Chondrocyte (in vitro differentiated cells): ENCODE measurements at regions not wholly inside any gene's neighbourhood (a gene's known extent, or its start where the extent isn't known, plus 50 kb on each side); places are given as distances from the start of the nearest gene placed in this dataset.

ENCODE experiments used
- DNase-seq: peaks from one replicate; pipeline ENCODE4 v3.0.0; 2021; ENCODE audit warnings: mixed read lengths, low spot score
- H3K27ac Mint-ChIP-seq: one replicate; pipeline ENCODE4 v1.8.0; 2021; ENCODE audit warnings: mild to moderate bottlenecking, moderate library complexity, mixed read lengths; ENCODE audit not compliant: unreplicated experiment
- H3K27me3 Mint-ChIP-seq: 2 replicates; pipeline ENCODE4 v1.8.0; 2021; ENCODE audit warnings: low read depth, mixed read lengths
- H3K36me3 Mint-ChIP-seq: 2 replicates; pipeline ENCODE4 v1.8.0; 2021; ENCODE audit warnings: low read depth, mixed read lengths
- H3K4me1 Mint-ChIP-seq: 2 replicates; pipeline ENCODE4 v1.8.0; 2021; ENCODE audit warnings: low read depth, mild to moderate bottlenecking, mixed read lengths
- H3K4me3 Mint-ChIP-seq: one replicate; pipeline ENCODE4 v1.8.0; 2021; ENCODE audit warnings: mild to moderate bottlenecking, moderate library complexity, mixed read lengths; ENCODE audit not compliant: unreplicated experiment
- H3K9me3 Mint-ChIP-seq: 2 replicates; pipeline ENCODE4 v1.8.0; 2021; ENCODE audit warnings: low read depth, mixed read lengths
- TF ChIP-seq, protein P1 (sequence below): fragments of 200-600 bp; sonication (generic); IDR thresholded peaks from 2 replicates; pipeline ENCODE4 v1.5.0; 2021; ENCODE audit warnings: antibody characterized with exemption, mild to moderate bottlenecking, moderate library complexity

DNA sequence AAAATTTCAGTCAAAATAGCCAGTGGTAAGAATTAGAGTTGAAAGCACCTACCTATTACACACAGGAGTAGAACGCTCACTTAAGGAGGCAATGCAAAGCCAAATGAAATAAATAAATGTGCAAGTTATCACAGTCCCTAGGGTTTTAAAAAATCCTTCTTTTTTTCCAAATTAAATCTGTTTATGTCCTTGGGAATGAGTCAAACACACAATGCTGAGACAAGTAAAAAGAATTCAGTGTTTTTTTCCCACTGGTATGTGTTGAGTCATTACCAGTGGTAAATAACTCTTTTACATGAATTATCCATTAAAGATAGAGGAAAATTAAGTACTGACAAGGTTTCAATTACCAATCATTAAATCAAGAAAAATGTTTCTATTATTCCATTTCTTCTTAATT lies 438.6 kb downstream of the TNS3 start:
- H3K9me3 Mint-ChIP-seq, result peaks cover 6% of the 10 kb centered on the region
- TF ChIP-seq, protein P1, sequence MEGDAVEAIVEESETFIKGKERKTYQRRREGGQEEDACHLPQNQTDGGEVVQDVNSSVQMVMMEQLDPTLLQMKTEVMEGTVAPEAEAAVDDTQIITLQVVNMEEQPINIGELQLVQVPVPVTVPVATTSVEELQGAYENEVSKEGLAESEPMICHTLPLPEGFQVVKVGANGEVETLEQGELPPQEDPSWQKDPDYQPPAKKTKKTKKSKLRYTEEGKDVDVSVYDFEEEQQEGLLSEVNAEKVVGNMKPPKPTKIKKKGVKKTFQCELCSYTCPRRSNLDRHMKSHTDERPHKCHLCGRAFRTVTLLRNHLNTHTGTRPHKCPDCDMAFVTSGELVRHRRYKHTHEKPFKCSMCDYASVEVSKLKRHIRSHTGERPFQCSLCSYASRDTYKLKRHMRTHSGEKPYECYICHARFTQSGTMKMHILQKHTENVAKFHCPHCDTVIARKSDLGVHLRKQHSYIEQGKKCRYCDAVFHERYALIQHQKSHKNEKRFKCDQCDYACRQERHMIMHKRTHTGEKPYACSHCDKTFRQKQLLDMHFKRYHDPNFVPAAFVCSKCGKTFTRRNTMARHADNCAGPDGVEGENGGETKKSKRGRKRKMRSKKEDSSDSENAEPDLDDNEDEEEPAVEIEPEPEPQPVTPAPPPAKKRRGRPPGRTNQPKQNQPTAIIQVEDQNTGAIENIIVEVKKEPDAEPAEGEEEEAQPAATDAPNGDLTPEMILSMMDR, result no peak
- no peak for DNase-seq
- no peaks in the 10 kb centered on the region for H3K36me3 Mint-ChIP-seq
- peaks cover 3% of the 10 kb centered on the region for H3K4me1 Mint-ChIP-seq
- H3K27me3 Mint-ChIP-seq, result no peaks in the 10 kb centered on the region
- H3K27ac Mint-ChIP-seq, result no peak overlapping the region
- H3K4me3 Mint-ChIP-seq, result no peak overlapping the region

DNA sequence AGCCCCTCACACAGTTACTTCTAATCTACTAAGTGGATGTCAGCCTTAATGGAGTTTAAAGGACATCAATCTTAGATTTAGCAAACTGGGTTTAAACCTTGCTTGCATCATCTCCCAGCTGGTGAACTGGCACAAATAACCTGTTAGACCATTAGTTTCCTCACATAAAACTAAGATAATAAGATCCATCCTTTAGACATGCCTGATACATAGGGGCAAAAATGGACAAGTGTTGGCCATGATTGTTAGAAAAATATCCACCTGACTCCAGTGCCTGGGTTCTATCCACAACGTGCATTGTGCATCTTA lies 439.1 kb downstream of the TNS3 start:
- H3K36me3 Mint-ChIP-seq, result no peaks in the 10 kb centered on the region
- no peak overlapping the region for H3K4me3 Mint-ChIP-seq

DNA sequence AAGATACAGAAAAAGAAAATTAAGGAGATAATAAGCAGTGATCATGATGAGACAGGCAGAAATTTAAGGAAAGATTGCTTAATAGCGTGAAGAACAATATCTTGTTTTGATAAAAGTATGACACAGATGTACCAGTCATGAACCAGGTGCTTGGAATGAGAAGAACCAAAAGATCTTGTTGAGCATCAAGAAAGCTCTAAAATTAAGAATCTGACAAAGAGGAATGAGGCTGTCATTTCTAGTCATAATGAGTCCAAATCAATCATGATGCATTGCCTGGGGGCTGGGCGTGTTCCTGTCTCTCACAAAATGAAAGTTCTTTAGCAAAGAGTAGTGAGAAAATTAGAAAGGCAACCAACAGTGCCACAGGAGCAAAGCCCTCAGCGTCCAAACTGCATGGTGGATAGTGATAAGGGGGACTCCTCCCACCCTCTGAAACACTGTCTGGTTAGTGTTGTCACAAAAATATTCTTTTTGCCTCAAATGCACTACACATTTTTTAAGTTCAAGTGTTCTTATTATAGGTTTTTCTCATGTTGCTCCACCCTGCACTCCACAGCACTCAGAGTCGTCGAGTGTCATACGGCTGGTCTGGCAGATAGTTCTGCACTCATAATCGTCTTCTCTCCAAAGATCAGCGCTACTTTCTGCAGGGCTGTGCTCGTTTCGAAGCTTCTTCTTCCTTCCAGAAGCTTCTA lies 439.6 kb downstream of the TNS3 start:
- H3K36me3 Mint-ChIP-seq, result no peaks in the 10 kb centered on the region
- no peak overlapping the region for H3K4me3 Mint-ChIP-seq
- H3K27ac Mint-ChIP-seq, result no peak overlapping the region
- H3K27me3 Mint-ChIP-seq, result no peaks in the 10 kb centered on the region
- peaks cover 2% of the 10 kb centered on the region for H3K4me1 Mint-ChIP-seq
- peaks cover 6% of the 10 kb centered on the region for H3K9me3 Mint-ChIP-seq
- no peak for DNase-seq
- TF ChIP-seq, protein P1, result no peak

More for the DNA sequence above, 439.1 kb downstream of the TNS3 start:
- TF ChIP-seq, protein P1, result no peak
- DNase-seq, result no peak
- Mint-ChIP-seq H3K4me1 (peaks cover 3% of the 10 kb centered on the region), H3K27ac (no peak overlapping the region), H3K9me3 (peaks cover 6% of the 10 kb centered on the region), H3K27me3 (no peaks in the 10 kb centered on the region)

DNA sequence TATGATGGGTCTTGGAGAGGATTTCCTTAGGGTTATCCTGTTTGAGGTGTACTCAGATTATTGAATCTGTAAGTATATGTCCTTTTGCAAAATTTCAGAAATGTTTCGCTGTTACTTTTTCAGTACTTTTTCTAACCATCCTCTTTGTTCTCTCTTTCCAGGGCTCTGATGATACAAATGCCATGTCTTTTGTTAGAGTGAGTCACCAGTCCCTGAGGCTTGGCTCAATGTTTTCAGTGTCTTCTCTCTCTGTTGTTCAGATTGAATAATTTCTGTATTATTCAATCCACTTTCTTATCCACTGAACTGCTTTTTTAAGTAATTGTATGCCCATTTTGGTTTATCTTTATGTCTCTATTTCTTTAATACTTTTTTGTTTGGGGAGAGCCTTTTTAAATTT lies 449.4 kb downstream of the TNS3 start:
- Mint-ChIP-seq H3K9me3 (no peaks in the 10 kb centered on the region), H3K36me3 (peaks cover 1% of the 10 kb centered on the region), H3K4me3 (no peak overlapping the region), H3K27ac (no peak overlapping the region), H3K4me1 (peaks cover 2% of the 10 kb centered on the region), H3K27me3 (no peaks in the 10 kb centered on the region)
- TF ChIP-seq, protein P1, result no peak
- DNase-seq, result no peak

DNA sequence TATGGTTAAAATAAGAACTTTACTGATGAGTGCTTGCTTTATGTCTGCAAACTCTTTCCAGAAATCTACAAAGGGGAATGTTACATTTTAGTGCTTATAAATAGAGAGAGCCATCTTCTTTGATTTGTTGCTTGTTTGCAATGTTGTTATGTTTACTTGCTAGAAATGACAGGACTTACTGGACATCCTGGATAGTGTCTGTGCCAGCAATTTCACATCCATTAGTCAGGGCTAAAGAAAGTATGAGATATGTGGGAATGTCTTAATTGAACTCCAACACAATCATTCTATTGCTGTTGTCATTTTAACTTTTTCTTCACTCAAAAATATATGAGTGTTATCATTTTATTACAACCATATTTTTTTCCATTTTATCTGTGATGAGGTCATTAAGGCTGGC lies 453.2 kb downstream of the TNS3 start:
- H3K9me3 Mint-ChIP-seq, result no peaks in the 10 kb centered on the region
- peaks cover 1% of the 10 kb centered on the region for H3K36me3 Mint-ChIP-seq
- no peak for DNase-seq
- TF ChIP-seq, protein P1, result no peak
- H3K27ac Mint-ChIP-seq, result no peak overlapping the region
- no peaks in the 10 kb centered on the region for H3K27me3 Mint-ChIP-seq
- H3K4me1 Mint-ChIP-seq, result peaks cover 7% of the 10 kb centered on the region
- no peak overlapping the region for H3K4me3 Mint-ChIP-seq
